IPS-NIHi7 (cell line): ENCODE measurements at regions not wholly inside any gene's neighbourhood (a gene's known extent, or its start where the extent isn't known, plus 50 kb on each side); places are given as distances from the start of the nearest gene placed in this dataset.
"Not testable (repeated sequence)": the region's sequence is repeated elsewhere in the genome, so short reads cannot be mapped to it uniquely, and the experiment has no call there.

Experiments used
- DNase-seq: peaks from one replicate; pipeline ENCODE4 v3.0.0; 2012; ENCODE audit warnings: mixed read lengths; ENCODE audit errors: extremely low spot score

- DNase-seq, result no peak
Observed at GRCh38 chr9:117649126-117649525, 55.1 kb upstream of the TLR4 start.

GRCh38 chr9:117644932-117645636, 59.1 kb upstream of the TLR4 start:
- DNase-seq, result no peak

DNA sequence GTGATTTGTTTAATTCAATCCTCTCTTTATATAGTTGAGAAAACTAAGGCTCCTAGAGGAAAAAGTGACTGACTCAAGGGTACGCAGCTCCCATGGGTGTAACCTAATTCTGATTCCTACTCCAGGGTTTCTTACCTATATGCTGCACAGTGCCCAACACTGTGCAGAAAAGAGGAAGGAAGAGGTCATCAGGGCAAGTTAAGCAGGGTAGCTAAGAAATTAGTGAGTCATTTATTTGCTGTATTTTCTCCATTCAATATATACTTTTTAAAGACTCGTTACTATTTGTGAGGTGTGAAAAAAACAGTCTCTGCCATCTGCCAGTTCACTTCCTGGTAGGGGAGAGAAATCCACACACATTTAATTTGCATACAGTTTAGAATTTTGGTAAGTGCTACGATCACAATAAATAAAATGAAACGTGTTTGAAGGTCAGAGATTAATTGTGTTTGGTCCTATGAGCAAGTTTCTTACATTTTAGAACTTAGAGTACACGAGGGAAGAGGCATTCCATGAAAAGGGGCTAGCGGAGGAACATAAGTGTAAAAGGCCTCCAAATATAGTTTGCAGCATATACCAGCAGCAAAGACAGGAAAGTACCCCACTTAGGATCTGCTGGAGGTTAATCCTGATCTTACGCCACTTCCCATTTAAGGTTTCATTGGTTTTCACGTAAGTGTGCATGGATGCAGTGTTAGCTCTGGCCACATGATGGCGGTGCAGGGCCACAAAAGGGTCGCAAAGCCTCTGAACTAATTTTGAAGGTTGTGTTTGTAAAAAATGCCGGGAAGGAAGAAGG, 59.9 kb upstream of the TLR4 start:
- peak; percentile 72 for DNase-seq

DNA sequence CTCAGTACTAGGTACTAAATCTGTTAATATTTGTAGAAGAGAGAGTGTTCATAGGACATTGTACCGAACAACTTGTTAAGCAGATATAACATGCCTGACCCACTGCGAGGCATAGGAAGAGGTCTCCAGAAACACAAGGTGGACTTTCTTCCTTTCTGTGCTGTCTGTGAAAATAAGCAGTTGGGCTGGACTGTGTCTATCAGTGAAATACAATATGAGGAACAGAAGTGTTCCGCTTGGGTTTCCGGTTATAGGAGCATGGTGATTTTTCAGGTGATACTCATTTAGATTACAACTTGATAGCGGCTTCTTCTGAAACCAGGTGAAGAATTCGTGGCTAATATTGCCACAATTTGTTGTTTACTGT, 60.9 kb upstream of the TLR4 start:
- DNase-seq, result no peak

- DNase-seq, result not testable (repeated sequence)
Observed at GRCh38 chr9:117642571-117643287, 61.5 kb upstream of the TLR4 start.

- no peak for DNase-seq
Observed at GRCh38 chr9:117636681-117637080, 67.5 kb upstream of the TLR4 start.

GRCh38 chr9:117625154-117625553, 79.0 kb upstream of the TLR4 start:
- DNase-seq, result no peak

DNA sequence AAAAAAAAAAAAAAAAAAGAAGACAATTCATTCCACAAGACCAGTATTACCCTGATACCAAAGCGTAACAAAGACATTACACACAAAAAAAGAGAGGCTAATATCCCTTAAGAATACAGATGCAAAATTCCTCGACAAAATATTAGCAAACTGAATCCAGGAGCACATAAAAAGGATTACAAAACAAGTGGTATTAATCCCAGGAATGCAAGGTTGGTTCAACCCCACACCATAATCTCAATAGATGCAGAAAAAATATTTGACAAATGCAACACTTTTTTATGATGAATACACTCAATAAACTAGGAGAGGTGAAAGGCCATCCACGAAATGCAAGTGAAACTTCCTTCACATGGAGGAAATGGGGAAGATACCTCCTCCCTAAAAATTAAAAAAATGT, 80.1 kb upstream of the TLR4 start:
- no peak for DNase-seq

DNA sequence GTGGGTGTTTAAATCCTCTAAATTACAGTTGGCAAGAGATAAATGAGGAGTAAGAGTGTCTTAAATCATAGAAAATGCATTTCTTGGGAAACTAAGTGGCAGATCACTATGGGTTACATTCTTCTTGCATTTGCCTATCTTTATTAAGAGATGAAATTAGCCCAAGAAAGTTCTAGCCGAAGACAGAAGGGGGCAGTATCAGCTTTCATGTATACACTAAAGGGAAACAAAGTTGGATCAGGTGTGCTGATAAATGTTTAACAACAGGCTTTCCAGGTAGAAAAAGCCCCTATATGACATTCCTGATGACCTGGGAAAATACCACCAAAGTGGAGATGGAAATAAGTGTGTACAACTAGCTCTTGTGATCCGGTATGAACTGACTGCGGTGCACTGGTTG, 81.9 kb upstream of the TLR4 start:
- no peak for DNase-seq

DNA sequence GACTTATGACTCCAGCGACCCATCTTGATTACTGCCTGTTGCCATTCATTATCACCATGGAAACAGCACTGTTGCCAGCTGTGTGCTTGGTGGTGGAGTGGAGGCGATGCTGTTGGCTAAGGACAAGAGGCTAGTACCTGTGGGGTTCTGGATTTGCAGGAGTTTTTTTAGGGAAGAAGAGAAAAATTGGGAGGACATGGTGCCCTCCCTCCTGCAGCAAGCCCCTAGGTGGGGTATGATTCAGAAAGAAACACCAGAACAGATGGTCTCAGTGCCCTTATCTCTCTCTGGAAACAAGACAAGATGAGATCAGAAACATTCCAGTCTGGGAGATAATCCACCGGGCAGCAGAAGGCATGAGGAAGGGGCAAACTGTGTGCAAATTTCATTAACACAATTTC, 87.8 kb upstream of the TLR4 start:
- no peak for DNase-seq

GRCh38 chr9:117612317-117612716, 91.9 kb upstream of the TLR4 start:
- no peak for DNase-seq

GRCh38 chr9:117597977-117598376, 106.2 kb upstream of the TLR4 start:
- DNase-seq, result no peak

DNA sequence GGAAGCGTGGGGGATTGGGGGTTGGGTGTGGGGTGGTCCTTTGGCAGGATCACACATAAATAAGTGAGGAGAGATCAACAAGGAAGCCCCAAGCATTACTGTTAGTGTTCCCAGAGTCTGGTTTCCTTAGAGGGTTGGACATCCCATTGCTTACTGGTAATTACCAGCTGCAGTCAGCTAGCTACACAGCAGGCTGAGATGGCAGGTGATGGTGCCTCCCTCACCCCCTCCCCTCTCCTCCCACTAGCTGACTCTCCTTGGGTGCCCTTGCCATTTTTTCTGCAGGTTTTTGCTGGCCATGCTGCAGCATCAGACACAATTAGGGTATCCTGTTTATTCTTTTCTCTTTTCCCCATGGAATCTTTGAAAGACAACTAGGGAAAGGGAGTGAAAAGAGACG, 107.5 kb upstream of the TLR4 start:
- no peak for DNase-seq

GRCh38 chr9:117595650-117596049, 108.6 kb upstream of the TLR4 start:
- DNase-seq, result no peak

- DNase-seq, result no peak
Observed at GRCh38 chr9:117587263-117587662, 116.9 kb upstream of the TLR4 start.

- no peak for DNase-seq
Observed at GRCh38 chr9:117574099-117574498, 130.1 kb upstream of the TLR4 start.

GRCh38 chr9:117564839-117565238, 139.4 kb upstream of the TLR4 start:
- DNase-seq, result no peak

- DNase-seq, result no peak
Observed at GRCh38 chr9:117561761-117562160, 142.4 kb upstream of the TLR4 start.

DNA sequence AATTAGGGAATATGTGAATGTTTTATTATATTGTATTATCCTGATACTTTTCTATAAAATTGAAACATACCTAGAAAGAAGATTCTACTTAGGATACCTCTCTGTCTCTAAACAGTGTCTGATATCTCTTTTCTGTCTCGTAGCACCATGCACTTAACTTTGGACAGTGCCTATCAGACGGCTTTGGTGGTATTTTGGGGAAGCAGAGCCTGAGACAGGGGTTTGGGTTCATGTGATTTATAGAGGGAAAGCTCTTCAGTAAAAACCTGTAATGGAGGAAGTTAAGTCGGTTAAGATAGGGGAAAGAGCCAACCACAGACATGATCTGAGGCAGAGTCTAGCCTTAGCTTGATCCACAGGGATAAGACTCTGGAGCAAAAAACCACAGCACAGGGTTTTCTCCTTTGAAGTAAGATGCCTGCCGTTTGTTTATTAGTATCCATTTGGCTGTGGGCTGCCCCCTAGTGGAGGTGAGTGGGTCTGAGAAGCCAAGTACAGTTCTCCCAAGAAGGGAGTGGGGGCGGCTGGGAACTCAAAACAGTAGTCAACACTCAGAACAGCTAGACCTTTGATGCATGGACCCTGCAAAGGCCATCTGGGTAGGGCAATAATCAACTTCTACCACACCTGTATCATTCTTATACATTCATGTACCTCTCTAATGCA, 141.2 kb upstream of the ASTN2 start:
- DNase-seq, result peak; percentile 79

GRCh38 chr9:117552811-117553210, 138.0 kb upstream of the ASTN2 start:
- no peak for DNase-seq

DNA sequence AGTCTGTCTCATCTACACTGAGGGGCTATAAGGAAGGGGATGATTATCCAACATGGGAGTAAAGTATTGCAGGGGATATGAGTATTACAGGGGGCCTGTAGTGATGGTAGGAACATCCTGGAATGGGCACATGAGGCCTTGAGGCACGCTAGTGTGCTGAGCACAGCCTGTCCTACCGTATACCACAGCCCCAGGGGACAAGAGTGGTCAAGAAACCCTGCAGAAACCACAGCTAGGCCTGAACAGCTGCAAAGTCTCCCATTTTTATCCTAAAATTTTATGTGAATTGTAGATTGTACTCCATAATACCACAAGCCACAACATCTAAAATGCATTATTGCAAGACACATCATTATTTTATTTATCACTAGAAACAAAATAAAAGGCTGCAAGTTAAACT, 136.3 kb upstream of the ASTN2 start:
- no peak for DNase-seq

DNA sequence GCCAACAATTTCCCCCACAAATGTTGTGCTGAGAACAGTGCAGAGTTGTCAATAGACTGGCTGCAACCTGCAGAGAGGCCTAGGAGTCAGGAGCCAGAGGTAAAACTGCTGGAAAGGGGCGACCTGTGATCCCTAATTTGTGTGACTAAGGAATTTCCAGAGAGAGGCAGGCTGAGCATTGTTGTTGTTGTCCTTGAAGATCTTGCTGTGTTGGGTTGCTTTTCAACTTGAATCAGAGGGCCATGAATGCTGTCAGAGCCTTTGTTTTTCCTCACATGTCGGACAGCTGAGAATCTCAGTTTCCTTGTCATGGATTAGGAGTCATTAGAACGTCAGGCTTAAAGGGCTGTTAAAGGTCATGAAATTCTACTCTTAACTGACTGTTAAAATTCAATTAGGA, 134.6 kb upstream of the ASTN2 start:
- peak; percentile 59 for DNase-seq
